Endodermal cell (in vitro differentiated cells): ENCODE measurements at regions not wholly inside any gene's neighbourhood (a gene's known extent, or its start where the extent isn't known, plus 50 kb on each side); places are given as distances from the start of the nearest gene placed in this dataset.

Source experiments
- DNase-seq: peaks from one replicate; pipeline ENCODE4 v3.0.0-alpha.2; 2017
- H3K27ac ChIP-seq: 2 replicates; pipeline ENCODE4 v1.5.1; 2013; ENCODE audit warnings: mild to moderate bottlenecking, low read depth, low read length, moderate library complexity
- H3K27me3 ChIP-seq: 2 replicates; pipeline ENCODE4 v1.6.1; 2013; ENCODE audit warnings: mild to moderate bottlenecking, low read length, moderate library complexity; ENCODE audit not compliant: insufficient read depth, control insufficient read depth, poor library complexity, severe bottlenecking
- H3K36me3 ChIP-seq: 2 replicates; pipeline ENCODE4 v1.7.0; 2013; ENCODE audit warnings: mild to moderate bottlenecking, low read length, moderate library complexity; ENCODE audit not compliant: control insufficient read depth, insufficient read depth
- H3K4me1 ChIP-seq: one replicate; pipeline ENCODE4 v1.7.0; 2013; ENCODE audit warnings: low read length; ENCODE audit not compliant: control insufficient read depth, insufficient read depth
- H3K4me3 ChIP-seq: 2 replicates; pipeline ENCODE4 v1.5.1; 2013; ENCODE audit warnings: mild to moderate bottlenecking, low read length, moderate library complexity
- H3K9ac ChIP-seq: 2 replicates; pipeline ENCODE4 v1.6.1; 2013; ENCODE audit warnings: mild to moderate bottlenecking, low read length, moderate library complexity; ENCODE audit not compliant: poor library complexity, severe bottlenecking; ENCODE audit errors: extremely low read depth
- H3K9me3 ChIP-seq: 2 replicates; pipeline ENCODE4 v1.6.1; 2013; ENCODE audit warnings: mild to moderate bottlenecking, low read length, moderate library complexity; ENCODE audit not compliant: control insufficient read depth
- H3K27ac Mint-ChIP-seq: 2 replicates; pipeline ENCODE4 v1.8.0; 2020; ENCODE audit warnings: mixed read lengths
- H3K27me3 Mint-ChIP-seq: 2 replicates; pipeline ENCODE4 v1.8.0; 2021; ENCODE audit warnings: mild to moderate bottlenecking, mixed read lengths; ENCODE audit not compliant: insufficient read depth
- H3K36me3 Mint-ChIP-seq: 2 replicates; pipeline ENCODE4 v1.8.0; 2020; ENCODE audit warnings: low read depth, mixed read lengths
- H3K4me1 Mint-ChIP-seq: 2 replicates; pipeline ENCODE4 v1.8.0; 2020; ENCODE audit warnings: mixed read lengths
- H3K4me3 Mint-ChIP-seq: 2 replicates; pipeline ENCODE4 v1.8.0; 2020; ENCODE audit warnings: mild to moderate bottlenecking, moderate library complexity, mixed read lengths
- H3K9me3 Mint-ChIP-seq: 2 replicates; pipeline ENCODE4 v1.8.0; 2020; ENCODE audit warnings: mild to moderate bottlenecking, mixed read lengths
- WGBS, 2 experiments: methylation state at CpG; one replicate each; pipeline versions ENCODE4 v1.1.5 to v1.1.7; 2013; ENCODE audit warnings: missing lambda C conversion rate in 2 of 2, mixed read lengths in 1 of 2; ENCODE audit not compliant: insufficient coverage in 1 of 2, insufficient read length in 1 of 2; 5-methylcytosine and 5-hydroxymethylcytosine counted together
- TF ChIP-seq, protein P1 (sequence below): fragments of 200-600 bp; sonication (generic); conservative IDR thresholded peaks from 2 replicates; pipeline ENCODE4 v1.5.0; 2021; ENCODE audit warnings: antibody characterized with exemption, mild to moderate bottlenecking

DNA sequence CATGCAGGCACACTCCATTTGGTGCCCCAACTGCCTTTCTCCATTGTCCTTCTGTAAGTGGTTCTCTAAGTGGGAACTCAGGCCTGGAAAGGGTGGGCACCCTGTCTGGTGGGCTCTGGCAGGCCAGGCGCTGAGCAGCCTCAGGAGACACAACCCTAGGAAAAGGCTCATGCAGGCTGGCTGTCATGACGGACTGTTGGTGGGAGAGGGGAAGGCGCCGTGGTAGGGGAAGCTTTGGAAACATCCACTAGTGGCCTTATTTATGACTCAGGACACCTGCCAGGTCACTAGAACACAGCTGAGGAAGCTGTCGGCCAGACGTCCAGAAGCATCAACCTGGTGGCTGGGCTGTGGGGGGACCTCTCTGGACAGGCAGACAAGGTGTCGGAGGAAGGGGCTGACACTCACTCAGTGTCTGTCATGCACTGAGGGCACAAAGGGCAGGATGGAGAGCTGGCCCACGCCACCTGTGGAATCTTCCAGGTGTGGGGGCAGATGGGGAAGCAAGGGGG is 216.0 kb downstream of the SEC14L1 start:
- no peak overlapping the region for H3K4me3 ChIP-seq
- DNase-seq, result no peak
- no peak overlapping the region for H3K27ac ChIP-seq
- no peaks in the 10 kb centered on the region for H3K4me1 ChIP-seq
- Mint-ChIP-seq H3K27ac (no peak overlapping the region), H3K4me3 (no peak overlapping the region), H3K27me3 (no peaks in the 10 kb centered on the region), H3K36me3 (no peaks in the 10 kb centered on the region), H3K4me1 (peaks cover 1% of the 10 kb centered on the region), H3K9me3 (peaks cover 13% of the 10 kb centered on the region)
- H3K9me3 ChIP-seq, result no peaks in the 10 kb centered on the region
- H3K9ac ChIP-seq, result no peak overlapping the region
- H3K36me3 ChIP-seq, result no peaks in the 10 kb centered on the region
- H3K27me3 ChIP-seq, result no peaks in the 10 kb centered on the region
- TF ChIP-seq, protein P1, sequence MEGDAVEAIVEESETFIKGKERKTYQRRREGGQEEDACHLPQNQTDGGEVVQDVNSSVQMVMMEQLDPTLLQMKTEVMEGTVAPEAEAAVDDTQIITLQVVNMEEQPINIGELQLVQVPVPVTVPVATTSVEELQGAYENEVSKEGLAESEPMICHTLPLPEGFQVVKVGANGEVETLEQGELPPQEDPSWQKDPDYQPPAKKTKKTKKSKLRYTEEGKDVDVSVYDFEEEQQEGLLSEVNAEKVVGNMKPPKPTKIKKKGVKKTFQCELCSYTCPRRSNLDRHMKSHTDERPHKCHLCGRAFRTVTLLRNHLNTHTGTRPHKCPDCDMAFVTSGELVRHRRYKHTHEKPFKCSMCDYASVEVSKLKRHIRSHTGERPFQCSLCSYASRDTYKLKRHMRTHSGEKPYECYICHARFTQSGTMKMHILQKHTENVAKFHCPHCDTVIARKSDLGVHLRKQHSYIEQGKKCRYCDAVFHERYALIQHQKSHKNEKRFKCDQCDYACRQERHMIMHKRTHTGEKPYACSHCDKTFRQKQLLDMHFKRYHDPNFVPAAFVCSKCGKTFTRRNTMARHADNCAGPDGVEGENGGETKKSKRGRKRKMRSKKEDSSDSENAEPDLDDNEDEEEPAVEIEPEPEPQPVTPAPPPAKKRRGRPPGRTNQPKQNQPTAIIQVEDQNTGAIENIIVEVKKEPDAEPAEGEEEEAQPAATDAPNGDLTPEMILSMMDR, result no peak
- 97 to 98% methylated on average over 6 to 8 of the region's 8 CpGs for WGBS, 2 experiments

DNA sequence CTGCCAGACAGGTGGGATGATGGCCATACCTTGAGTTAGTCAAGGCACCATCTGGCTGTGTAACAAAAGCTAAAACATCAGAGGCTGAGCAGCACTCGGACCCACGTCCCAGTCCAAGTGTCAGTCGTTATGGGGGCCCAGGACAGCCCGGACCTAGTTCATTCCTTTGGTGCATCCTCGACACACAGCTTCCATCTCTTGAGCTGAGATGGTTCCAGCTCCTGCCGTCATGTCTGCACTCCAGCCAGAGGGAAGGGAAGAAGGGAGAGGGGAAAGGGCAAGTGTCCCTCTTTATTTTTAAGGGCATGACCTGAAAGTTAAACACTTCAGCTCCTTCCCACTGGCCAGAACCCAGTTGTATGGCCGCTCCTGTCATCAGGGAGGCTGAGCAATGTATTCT is 218.0 kb downstream of the SEC14L1 start:
- no peak overlapping the region for H3K27ac ChIP-seq
- peak; percentile 31 for DNase-seq
- 82 to 94% methylated on average over 3 to 7 of the region's 7 CpGs for WGBS, 2 experiments
- Mint-ChIP-seq H3K4me1 (peaks cover 3% of the 10 kb centered on the region), H3K9me3 (peaks cover 13% of the 10 kb centered on the region), H3K27ac (no peak overlapping the region), H3K27me3 (no peaks in the 10 kb centered on the region), H3K36me3 (no peaks in the 10 kb centered on the region), H3K4me3 (no peak overlapping the region)
- no peaks in the 10 kb centered on the region for H3K9me3 ChIP-seq
- H3K4me1 ChIP-seq, result no peaks in the 10 kb centered on the region
- H3K4me3 ChIP-seq, result no peak overlapping the region
- H3K9ac ChIP-seq, result no peak overlapping the region
- H3K27me3 ChIP-seq, result no peaks in the 10 kb centered on the region
- H3K36me3 ChIP-seq, result no peaks in the 10 kb centered on the region
- TF ChIP-seq, protein P1, result no peak

- no peak overlapping the region for H3K4me3 ChIP-seq
- H3K9me3 ChIP-seq, result no peaks in the 10 kb centered on the region
- H3K27ac Mint-ChIP-seq, result no peak overlapping the region
- peak; percentile 18 for DNase-seq
- H3K4me3 Mint-ChIP-seq, result no peak overlapping the region
- H3K36me3 ChIP-seq, result no peaks in the 10 kb centered on the region
- peaks cover 13% of the 10 kb centered on the region for H3K9me3 Mint-ChIP-seq
- TF ChIP-seq, protein P1, result no peak
- WGBS, 2 experiments, result 75 to 79% methylated on average over 2 of the region's 2 CpGs
- H3K27ac ChIP-seq, result no peak overlapping the region
- H3K9ac ChIP-seq, result no peak overlapping the region
- no peaks in the 10 kb centered on the region for H3K4me1 ChIP-seq
- no peaks in the 10 kb centered on the region for H3K36me3 Mint-ChIP-seq
- no peaks in the 10 kb centered on the region for H3K27me3 ChIP-seq
- H3K27me3 Mint-ChIP-seq, result no peaks in the 10 kb centered on the region
- H3K4me1 Mint-ChIP-seq, result peaks cover 5% of the 10 kb centered on the region
These were observed 218.5 kb downstream of the SEC14L1 start for GRCh38 chr17:77359236-77359635.
